ENCODE measurements at regions not wholly inside any gene's neighbourhood (a gene's known extent, or its start where the extent isn't known, plus 50 kb on each side); places are given as distances from the start of the nearest gene placed in this dataset.

DNA sequence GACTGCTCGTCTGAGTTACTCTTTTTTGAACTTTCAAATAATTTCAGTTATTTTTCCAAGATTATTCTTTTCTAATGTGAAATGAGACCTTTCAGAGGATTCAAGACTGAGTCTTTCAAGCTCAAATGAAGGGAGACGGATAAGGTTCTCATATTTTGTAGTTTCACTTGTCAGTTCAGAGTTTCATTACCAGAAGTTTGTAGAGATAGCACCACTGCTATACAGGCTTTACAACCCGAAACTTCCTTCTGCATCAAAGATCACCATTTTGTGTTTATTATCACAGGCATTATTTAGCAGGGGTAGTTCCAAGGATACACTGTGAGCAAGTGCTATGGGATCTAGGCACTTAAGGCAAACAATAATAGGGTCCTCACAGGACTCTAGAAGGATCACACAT, 74.7 kb upstream of the EPHA7 start:
- H3K9ac ChIP-seq (ENCODE audit: insufficient read length, low read depth): no peak overlapping the region
- no peaks in the 10 kb centered on the region for H3K36me3 ChIP-seq (ENCODE audit: insufficient read depth, insufficient read length, low read length)
- no peak for DNase-seq (ENCODE audit: low read depth, low spot score)
- no peaks in the 10 kb centered on the region for H3K9me3 ChIP-seq (ENCODE audit: insufficient read depth, low read length)
- no peaks in the 10 kb centered on the region for H3K27me3 ChIP-seq (ENCODE audit: insufficient read depth, insufficient read length)
- no peak overlapping the region for H3K4me3 ChIP-seq (ENCODE audit: insufficient read length, low read depth)
- H3K4me1 ChIP-seq (ENCODE audit: insufficient read depth, insufficient read length): no peaks in the 10 kb centered on the region
- TF ChIP-seq SUZ12 (IDR thresholded peaks at IDR 0.05; ENCODE audit: extremely low read depth, insufficient read depth, insufficient read length) (no peak), YY1 (IDR thresholded peaks at IDR 0.05; ENCODE audit: insufficient read depth, insufficient read length) (no peak), ZNF274 (IDR thresholded peaks at IDR 0.05; ENCODE audit: low read depth, low read length) (no peak)

DNA sequence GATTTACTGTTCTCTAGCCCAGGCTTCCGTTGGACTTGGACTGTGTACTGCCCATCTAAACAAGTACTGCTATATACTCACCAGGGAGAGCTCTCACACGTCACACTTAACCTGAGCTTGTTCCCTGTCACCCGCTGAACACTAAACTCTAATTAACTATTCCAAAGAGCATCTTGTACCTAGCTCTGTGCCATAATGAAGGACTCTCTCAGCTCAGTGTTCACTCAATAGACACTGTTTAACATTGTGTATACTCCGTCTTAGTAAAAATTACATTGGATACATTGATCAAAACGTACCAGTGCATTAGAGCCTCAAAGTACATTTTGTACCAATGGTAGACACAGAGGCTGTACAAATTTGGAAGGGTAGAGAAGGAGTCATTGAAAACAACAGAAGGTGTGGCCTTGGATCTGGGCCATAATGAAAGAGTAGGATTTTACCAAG, 55.4 kb upstream of the EPHA7 start:
- TF ChIP-seq SUZ12 (IDR thresholded peaks at IDR 0.05; ENCODE audit: extremely low read depth, insufficient read depth, insufficient read length) (no peak), ZNF274 (IDR thresholded peaks at IDR 0.05; ENCODE audit: low read depth, low read length) (no peak), YY1 (IDR thresholded peaks at IDR 0.05; ENCODE audit: insufficient read depth, insufficient read length) (no peak)
- H3K4me1 ChIP-seq (ENCODE audit: insufficient read depth, insufficient read length): no peaks in the 10 kb centered on the region

DNA sequence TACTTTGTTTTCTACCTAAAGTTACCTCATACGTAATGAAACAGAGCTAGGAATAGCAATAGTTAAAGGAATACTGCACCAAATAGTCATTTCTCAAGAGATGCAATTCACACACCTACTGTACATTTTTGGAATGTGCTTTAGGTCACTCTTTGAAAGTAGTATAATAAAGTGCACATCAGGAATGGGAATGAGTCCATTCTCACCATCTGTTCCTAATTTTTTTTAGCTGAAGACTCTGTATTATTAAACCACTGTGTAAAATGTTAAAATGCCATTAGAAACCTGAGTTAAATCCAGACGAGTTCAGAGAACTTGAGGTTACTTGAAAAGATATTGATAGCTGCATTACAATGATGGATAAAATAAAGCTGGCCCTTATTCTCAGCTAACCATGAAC, 51.9 kb upstream of the EPHA7 start:
- Histone ChIP-seq H3K36me3 (ENCODE audit: insufficient read depth, insufficient read length, low read length) (no peaks in the 10 kb centered on the region), H3K27me3 (ENCODE audit: insufficient read depth, insufficient read length) (no peaks in the 10 kb centered on the region)
- no peak for TF ChIP-seq SUZ12 (IDR thresholded peaks at IDR 0.05; ENCODE audit: extremely low read depth, insufficient read depth, insufficient read length)
- TF ChIP-seq YY1 (IDR thresholded peaks at IDR 0.05; ENCODE audit: insufficient read depth, insufficient read length): no peak
- TF ChIP-seq ZNF274 (IDR thresholded peaks at IDR 0.05; ENCODE audit: low read depth, low read length): no peak

More for the DNA sequence above, 55.4 kb upstream of the EPHA7 start:
- Histone ChIP-seq H3K9me3 (ENCODE audit: insufficient read depth, low read length) (no peaks in the 10 kb centered on the region), H3K4me3 (ENCODE audit: insufficient read length, low read depth) (no peak overlapping the region), H3K27me3 (ENCODE audit: insufficient read depth, insufficient read length) (no peaks in the 10 kb centered on the region), H3K9ac (ENCODE audit: insufficient read length, low read depth) (no peak overlapping the region), H3K36me3 (ENCODE audit: insufficient read depth, insufficient read length, low read length) (no peaks in the 10 kb centered on the region)
- DNase-seq (ENCODE audit: low read depth, low spot score): no peak

More for the DNA sequence above, 51.9 kb upstream of the EPHA7 start:
- no peak overlapping the region for H3K4me3 ChIP-seq (ENCODE audit: insufficient read length, low read depth)
- no peak overlapping the region for H3K9ac ChIP-seq (ENCODE audit: insufficient read length, low read depth)
- no peaks in the 10 kb centered on the region for H3K4me1 ChIP-seq (ENCODE audit: insufficient read depth, insufficient read length)
- no peak for DNase-seq (ENCODE audit: low read depth, low spot score)
- H3K9me3 ChIP-seq (ENCODE audit: insufficient read depth, low read length): no peaks in the 10 kb centered on the region

Measured in NT2/D1 (cell line).